Liver (tissue), 8 donors: ENCODE measurements at regions not wholly inside any gene's neighbourhood (a gene's known extent, or its start where the extent isn't known, plus 50 kb on each side); places are given as distances from the start of the nearest gene placed in this dataset.

Experiments used
- DNase-seq: peaks from one replicate; pipeline ENCODE4 v3.0.0-alpha.2; 2017; ENCODE audit warnings: low spot score
- H3K27ac ChIP-seq, 2 donors: one replicate each; pipeline ENCODE4 v1.7.0; 2013; ENCODE audit warnings: inconsistent platforms in 2 of 2, low read length in 2 of 2, control low read depth in 1 of 2, low read depth in 1 of 2, mild to moderate bottlenecking in 1 of 2
- H3K27me3 ChIP-seq, 4 donors: one replicate each; pipeline versions ENCODE4 v1.6.1 to v1.7.0; 2013; ENCODE audit warnings: low read length in 3 of 4, inconsistent platforms in 1 of 4, mild to moderate bottlenecking in 1 of 4, moderate library complexity in 1 of 4; ENCODE audit not compliant: control insufficient read depth in 4 of 4, insufficient read depth in 4 of 4
- H3K36me3 ChIP-seq, 4 donors: one replicate each; pipeline versions ENCODE4 v1.6.1 to v1.7.0; 2013; ENCODE audit warnings: low read length in 3 of 4, mild to moderate bottlenecking in 3 of 4, low read depth in 1 of 4, moderate library complexity in 1 of 4; ENCODE audit not compliant: control insufficient read depth in 4 of 4, insufficient read depth in 3 of 4
- H3K4me1 ChIP-seq, 4 donors: one replicate each; pipeline versions ENCODE4 v1.6.1 to v1.7.0; 2013; ENCODE audit warnings: low read length in 3 of 4, mild to moderate bottlenecking in 3 of 4, moderate library complexity in 1 of 4; ENCODE audit not compliant: control insufficient read depth in 4 of 4, insufficient read depth in 4 of 4
- H3K4me3 ChIP-seq, 3 donors: one replicate each; pipeline versions ENCODE4 v1.6.1 to v1.7.0; 2013; ENCODE audit warnings: low read length in 3 of 3, control low read depth in 1 of 3, low read depth in 1 of 3, mild to moderate bottlenecking in 1 of 3
- H3K9ac ChIP-seq, 2 donors: one replicate each; pipeline ENCODE4 v1.7.0; 2013; ENCODE audit warnings: low read length in 2 of 2, mild to moderate bottlenecking in 2 of 2, moderate library complexity in 2 of 2, control low read depth in 1 of 2, low read depth in 1 of 2
- H3K9me3 ChIP-seq, 4 donors: one replicate each; pipeline versions ENCODE4 v1.6.1 to v1.7.0; 2013; ENCODE audit warnings: low read length in 3 of 4; ENCODE audit not compliant: control insufficient read depth in 4 of 4
- CTCF ChIP-seq: fragments of 150-350 bp; IDR thresholded peaks from 2 replicates; pipeline ENCODE4 v1.5.1; 2017; ENCODE audit warnings: improper control_type of control experiment, low read depth, low read length; ENCODE audit not compliant: missing input control
- EGR1 ChIP-seq, 2 donors: IDR thresholded peaks; 2 replicates each; pipeline ENCODE4 v1.6.1; 2016 to 2018; ENCODE audit warnings: antibody characterized with exemption in 2 of 2, low read depth in 2 of 2
- FOXA1 ChIP-seq: IDR thresholded peaks from 2 replicates; pipeline ENCODE4 v1.6.1; 2016; ENCODE audit warnings: antibody characterized with exemption
- FOXA2 ChIP-seq: IDR thresholded peaks from 2 replicates; pipeline ENCODE4 v1.6.1; 2016; ENCODE audit warnings: antibody characterized with exemption
- GABPA ChIP-seq, 2 donors: IDR thresholded peaks in 1 of 2; conservative IDR thresholded peaks in 1 of 2; 2 replicates each; pipeline ENCODE4 v1.6.1; 2016; ENCODE audit warnings: antibody characterized with exemption in 2 of 2, mild to moderate bottlenecking in 1 of 2, moderate library complexity in 1 of 2
- HNF4A ChIP-seq, 2 donors: conservative IDR thresholded peaks; 2 replicates each; pipeline ENCODE4 v1.6.1; 2016; ENCODE audit warnings: antibody characterized with exemption in 2 of 2, mild to moderate bottlenecking in 2 of 2
- HNF4G ChIP-seq: IDR thresholded peaks from 2 replicates; pipeline ENCODE4 v1.6.1; 2016; ENCODE audit warnings: antibody characterized with exemption
- JUND ChIP-seq, 2 donors: IDR thresholded peaks; 2 replicates each; pipeline ENCODE4 v1.6.1; 2016; ENCODE audit warnings: antibody characterized with exemption in 2 of 2
- MAX ChIP-seq: IDR thresholded peaks from 2 replicates; pipeline ENCODE4 v1.6.1; 2016; ENCODE audit warnings: antibody characterized with exemption
- NR2F2 ChIP-seq: IDR thresholded peaks from 2 replicates; pipeline ENCODE4 v1.6.1; 2016; ENCODE audit warnings: antibody characterized with exemption
- RAD21 ChIP-seq, 2 donors: IDR thresholded peaks; 2 replicates each; pipeline ENCODE4 v1.6.1; 2016; ENCODE audit warnings: antibody characterized with exemption in 2 of 2, mild to moderate bottlenecking in 2 of 2
- REST ChIP-seq: IDR thresholded peaks from 2 replicates; pipeline ENCODE4 v1.6.1; 2016; ENCODE audit warnings: antibody characterized with exemption, mild to moderate bottlenecking
- RXRA ChIP-seq, 2 donors: IDR thresholded peaks; 2 replicates each; pipeline ENCODE4 v1.6.1; 2017 to 2018; ENCODE audit warnings: antibody characterized with exemption in 2 of 2, mild to moderate bottlenecking in 1 of 2
- SP1 ChIP-seq: IDR thresholded peaks from 2 replicates; pipeline ENCODE4 v1.6.1; 2018; ENCODE audit warnings: antibody characterized with exemption, mild to moderate bottlenecking
- TAF1 ChIP-seq: conservative IDR thresholded peaks from 2 replicates; pipeline ENCODE4 v1.6.1; 2016; ENCODE audit warnings: antibody characterized with exemption, mild to moderate bottlenecking
- YY1 ChIP-seq: IDR thresholded peaks from 2 replicates; pipeline ENCODE4 v1.6.1; 2016; ENCODE audit warnings: antibody characterized with exemption, mild to moderate bottlenecking
- ZBTB33 ChIP-seq: IDR thresholded peaks from 2 replicates; pipeline ENCODE4 v1.6.1; 2016; ENCODE audit warnings: antibody characterized with exemption
- WGBS: extraction: QIAGEN DNeasy Blood & Tissue Kit; methylation state at CpG from one replicate; pipeline ENCODE4 v1.1.7; 2013; 5-methylcytosine and 5-hydroxymethylcytosine counted together
- TF ChIP-seq, protein P1 (sequence below): IDR thresholded peaks from 2 replicates; pipeline ENCODE4 v1.6.1; 2016; ENCODE audit warnings: antibody characterized with exemption
- donor health status: healthy.
- donor health status: healthy.
- donor health status: healthy.
- donor health status: healthy.
- donor health status: healthy.

GRCh38 chr16:54847609-54848008 is 83.1 kb upstream of the IRX5 start:
- Histone ChIP-seq H3K27me3 (no peaks in the 10 kb centered on the region), H3K36me3 (no peaks in the 10 kb centered on the region), H3K27ac (no peak overlapping the region), H3K4me1 (no peaks in the 10 kb centered on the region), H3K9ac (no peak overlapping the region), H3K9me3 (no peaks in the 10 kb centered on the region), H3K4me3 (no peak overlapping the region)
- no peak for TF ChIP-seq REST
- no peak for TF ChIP-seq NR2F2
- no peak for TF ChIP-seq MAX
- TF ChIP-seq TAF1: no peak
- TF ChIP-seq ZBTB33: no peak
- TF ChIP-seq RXRA (IDR thresholded peaks at IDR 0.05): no peak
- TF ChIP-seq FOXA1: no peak
- TF ChIP-seq EGR1 (IDR thresholded peaks at IDR 0.05; ENCODE audit: low read depth in 2 of 2): no peak
- TF ChIP-seq HNF4G: no peak
- TF ChIP-seq RAD21 (IDR thresholded peaks at IDR 0.05): no peak
- no peak for TF ChIP-seq JUND (IDR thresholded peaks at IDR 0.05)
- TF ChIP-seq, protein P1, sequence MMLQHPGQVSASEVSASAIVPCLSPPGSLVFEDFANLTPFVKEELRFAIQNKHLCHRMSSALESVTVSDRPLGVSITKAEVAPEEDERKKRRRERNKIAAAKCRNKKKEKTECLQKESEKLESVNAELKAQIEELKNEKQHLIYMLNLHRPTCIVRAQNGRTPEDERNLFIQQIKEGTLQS: no peak
- TF ChIP-seq YY1: no peak
- WGBS: 25% methylated on average over 2 of the region's 2 CpGs
- no peak for DNase-seq

GRCh38 chr16:54847207-54847606 is 83.5 kb upstream of the IRX5 start:
- H3K27me3 ChIP-seq: no peaks in the 10 kb centered on the region
- whole genome bisulfite sequencing: 83% methylated on average over 5 of the region's 5 CpGs
- no peaks in the 10 kb centered on the region for H3K36me3 ChIP-seq
- H3K4me3 ChIP-seq: no peak overlapping the region
- no peaks in the 10 kb centered on the region for H3K9me3 ChIP-seq
- H3K9ac ChIP-seq: no peak overlapping the region
- DNase-seq: no peak
- H3K27ac ChIP-seq: no peak overlapping the region
- H3K4me1 ChIP-seq: no peaks in the 10 kb centered on the region
- no peak for TF ChIP-seq MAX
- no peak for TF ChIP-seq CTCF
- no peak for TF ChIP-seq HNF4A (conservative IDR thresholded peaks at IDR 0.05)
- no peak for TF ChIP-seq SP1
- TF ChIP-seq YY1: no peak
- no peak for TF ChIP-seq EGR1 (IDR thresholded peaks at IDR 0.05; ENCODE audit: low read depth in 2 of 2)
- no peak for TF ChIP-seq HNF4G
- TF ChIP-seq FOXA2: no peak
- TF ChIP-seq, protein P1: no peak
- no peak for TF ChIP-seq GABPA (IDR thresholded peaks at IDR 0.05 in 1 of 2, conservative IDR thresholded peaks at IDR 0.05 in 1 of 2)
